ENCODE measurements at regions not wholly inside any gene's neighbourhood (a gene's known extent, or its start where the extent isn't known, plus 50 kb on each side); places are given as distances from the start of the nearest gene placed in this dataset.
"Not testable (repeated sequence)": the region's sequence is repeated elsewhere in the genome, so short reads cannot be mapped to it uniquely, and the experiment has no call there.

DNA sequence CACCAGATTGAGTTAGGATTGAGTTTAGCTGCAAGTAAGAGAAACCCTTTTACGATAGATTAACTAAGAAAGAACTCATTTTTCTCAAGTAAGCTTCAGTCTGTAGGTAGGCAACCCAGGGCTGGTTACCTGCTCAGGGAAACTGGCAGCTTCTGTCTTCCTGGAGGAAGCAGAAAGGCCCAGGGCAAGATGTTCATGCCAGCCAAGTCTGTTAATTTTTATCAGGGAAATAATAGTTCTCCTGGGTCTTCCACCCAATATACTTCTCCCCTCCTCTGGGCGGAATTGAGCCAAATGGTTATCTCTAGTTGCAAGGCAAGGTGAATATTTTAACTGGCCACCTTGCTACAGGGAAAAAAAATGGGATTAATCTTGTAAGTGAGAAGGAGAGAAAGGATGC is 98.2 kb downstream of the UTRN start:
- no peak for TF ChIP-seq ZFX (IDR thresholded peaks at IDR 0.05)
- TF ChIP-seq, protein P1, sequence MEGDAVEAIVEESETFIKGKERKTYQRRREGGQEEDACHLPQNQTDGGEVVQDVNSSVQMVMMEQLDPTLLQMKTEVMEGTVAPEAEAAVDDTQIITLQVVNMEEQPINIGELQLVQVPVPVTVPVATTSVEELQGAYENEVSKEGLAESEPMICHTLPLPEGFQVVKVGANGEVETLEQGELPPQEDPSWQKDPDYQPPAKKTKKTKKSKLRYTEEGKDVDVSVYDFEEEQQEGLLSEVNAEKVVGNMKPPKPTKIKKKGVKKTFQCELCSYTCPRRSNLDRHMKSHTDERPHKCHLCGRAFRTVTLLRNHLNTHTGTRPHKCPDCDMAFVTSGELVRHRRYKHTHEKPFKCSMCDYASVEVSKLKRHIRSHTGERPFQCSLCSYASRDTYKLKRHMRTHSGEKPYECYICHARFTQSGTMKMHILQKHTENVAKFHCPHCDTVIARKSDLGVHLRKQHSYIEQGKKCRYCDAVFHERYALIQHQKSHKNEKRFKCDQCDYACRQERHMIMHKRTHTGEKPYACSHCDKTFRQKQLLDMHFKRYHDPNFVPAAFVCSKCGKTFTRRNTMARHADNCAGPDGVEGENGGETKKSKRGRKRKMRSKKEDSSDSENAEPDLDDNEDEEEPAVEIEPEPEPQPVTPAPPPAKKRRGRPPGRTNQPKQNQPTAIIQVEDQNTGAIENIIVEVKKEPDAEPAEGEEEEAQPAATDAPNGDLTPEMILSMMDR (conservative IDR thresholded peaks at IDR 0.05) = no peak
- peak overlapping the region; percentile 70 for H3K27ac ChIP-seq

DNA sequence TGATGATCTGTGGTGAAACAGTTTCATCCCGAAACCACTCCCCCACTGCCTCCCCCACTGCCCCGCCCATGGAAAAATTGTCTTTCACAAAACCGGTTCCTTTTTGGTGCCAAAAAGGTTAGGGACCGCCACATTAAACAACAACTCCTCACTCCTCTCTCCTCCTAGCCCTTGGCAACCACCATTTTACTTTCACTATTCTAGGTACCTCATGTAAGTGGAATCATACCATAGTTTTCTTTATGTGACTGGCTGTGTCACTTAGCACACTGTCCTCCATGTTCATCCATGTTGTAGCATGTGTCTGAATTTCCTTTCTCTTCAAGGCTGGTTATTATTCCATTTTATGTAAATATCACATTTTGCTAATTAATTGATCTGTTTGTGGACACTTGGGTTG is 99.3 kb downstream of the UTRN start:
- H3K27ac ChIP-seq = peak overlapping the region; percentile 25; the same call in 1 of the 2 replicates
- TF ChIP-seq, protein P1 (conservative IDR thresholded peaks at IDR 0.05) = no peak
- no peak for TF ChIP-seq ZFX (IDR thresholded peaks at IDR 0.05)

DNA sequence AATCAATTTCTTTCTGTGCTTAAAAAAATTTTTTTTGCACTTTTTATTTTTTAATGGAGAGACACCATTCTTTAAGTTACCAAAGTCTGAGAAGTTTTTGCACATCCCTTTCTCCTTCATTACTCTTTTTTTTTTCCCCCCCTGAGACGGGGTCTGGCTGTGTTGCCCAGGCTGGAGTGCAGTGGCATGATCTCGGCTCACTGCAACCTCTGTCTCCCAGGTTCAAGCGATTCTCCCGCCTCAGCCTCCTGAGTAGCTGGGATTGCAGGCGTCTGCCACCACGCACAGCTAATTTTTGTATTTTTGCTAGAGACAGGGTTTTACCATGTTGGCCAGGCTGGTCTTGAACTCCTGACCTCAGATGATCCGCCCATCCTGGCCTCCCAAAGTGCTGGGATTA is 104.3 kb downstream of the UTRN start:
- H3K27ac ChIP-seq = not testable (repeated sequence)

DNA sequence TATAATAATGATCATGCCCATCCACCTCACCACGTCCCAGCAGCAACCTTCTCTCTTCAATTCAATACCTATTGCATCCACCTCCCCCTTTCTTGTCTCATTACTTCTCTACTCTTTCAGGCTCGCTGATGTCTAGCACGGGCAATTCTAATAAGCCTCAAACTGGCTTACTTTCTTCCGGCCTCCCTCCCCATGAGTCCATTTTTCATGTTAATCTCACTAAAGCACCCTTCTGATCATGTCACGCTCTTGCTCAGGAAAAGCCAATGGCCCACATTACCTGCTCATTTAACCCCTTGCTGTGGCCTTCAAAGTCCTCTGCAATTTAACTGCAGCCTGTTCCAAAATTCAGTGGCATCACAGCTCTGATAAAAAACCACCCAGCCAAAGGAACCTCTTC is 105.1 kb downstream of the UTRN start:
- TF ChIP-seq, protein P1 (conservative IDR thresholded peaks at IDR 0.05) = no peak
- no peak for TF ChIP-seq ZFX (IDR thresholded peaks at IDR 0.05)
- H3K27ac ChIP-seq = no peak overlapping the region

DNA sequence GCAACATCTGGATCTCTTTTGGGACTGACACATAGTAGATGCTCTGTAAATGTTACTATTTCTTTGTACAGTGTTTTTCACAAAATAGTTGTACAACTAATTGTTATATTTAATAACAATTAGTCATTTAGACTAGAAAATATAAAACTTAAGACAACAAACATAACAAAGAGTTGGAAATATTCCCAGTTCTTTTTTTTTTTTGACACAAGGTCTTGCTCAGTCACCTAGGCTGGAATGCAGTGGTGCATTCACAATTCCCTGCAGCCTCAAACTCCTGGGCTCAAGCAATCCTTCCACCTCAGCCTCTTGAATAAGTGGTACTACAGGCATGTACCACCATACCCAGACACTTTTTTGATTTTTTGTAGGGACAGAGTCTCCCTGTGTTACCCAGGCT is 105.8 kb downstream of the UTRN start:
- no peak overlapping the region for H3K27ac ChIP-seq
- TF ChIP-seq, protein P1 (conservative IDR thresholded peaks at IDR 0.05) = no peak
- TF ChIP-seq ZFX (IDR thresholded peaks at IDR 0.05) = no peak

DNA sequence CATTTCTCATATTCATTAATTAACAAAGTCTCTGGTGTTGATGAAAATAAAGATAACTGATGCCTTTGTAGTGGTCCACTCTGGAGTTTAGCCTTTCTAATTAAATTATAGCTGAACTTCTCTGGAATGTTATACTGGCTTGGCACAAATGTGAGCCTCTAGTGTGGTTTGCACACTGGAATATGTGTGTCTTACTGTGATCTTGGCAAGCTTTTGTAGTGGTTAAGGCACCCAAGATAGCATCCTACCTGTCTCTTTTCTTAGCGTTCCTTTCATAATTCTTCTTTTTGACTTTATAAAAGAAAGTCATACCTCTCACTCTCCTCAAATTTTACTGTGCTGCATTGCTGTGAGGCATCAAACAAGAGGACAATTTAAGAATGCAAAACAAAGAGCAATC is 107.4 kb downstream of the UTRN start:
- no peak overlapping the region for H3K27ac ChIP-seq
- TF ChIP-seq, protein P1 (conservative IDR thresholded peaks at IDR 0.05) = no peak
- TF ChIP-seq ZFX (IDR thresholded peaks at IDR 0.05) = no peak

DNA sequence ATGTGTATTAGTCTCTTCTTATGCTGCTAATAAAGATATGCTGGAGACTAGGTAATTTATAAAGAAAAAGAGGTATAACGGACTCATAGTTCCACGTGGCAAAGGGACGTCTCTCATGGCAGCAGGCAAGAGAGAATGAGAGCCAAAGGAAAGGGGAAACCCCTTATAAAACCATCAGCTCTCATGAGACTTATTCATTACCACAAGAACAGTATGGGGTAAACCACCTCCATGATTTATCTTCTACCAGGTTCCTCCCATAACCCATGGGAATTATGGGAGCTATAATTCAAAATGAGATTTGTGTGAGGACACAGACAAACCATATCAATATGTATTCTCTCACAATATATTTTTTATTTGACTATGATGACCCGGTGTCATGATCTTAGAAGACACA is 109.1 kb downstream of the UTRN start:
- H3K27ac ChIP-seq = no peak overlapping the region
- TF ChIP-seq, protein P1 (conservative IDR thresholded peaks at IDR 0.05) = no peak
- no peak for TF ChIP-seq ZFX (IDR thresholded peaks at IDR 0.05)

DNA sequence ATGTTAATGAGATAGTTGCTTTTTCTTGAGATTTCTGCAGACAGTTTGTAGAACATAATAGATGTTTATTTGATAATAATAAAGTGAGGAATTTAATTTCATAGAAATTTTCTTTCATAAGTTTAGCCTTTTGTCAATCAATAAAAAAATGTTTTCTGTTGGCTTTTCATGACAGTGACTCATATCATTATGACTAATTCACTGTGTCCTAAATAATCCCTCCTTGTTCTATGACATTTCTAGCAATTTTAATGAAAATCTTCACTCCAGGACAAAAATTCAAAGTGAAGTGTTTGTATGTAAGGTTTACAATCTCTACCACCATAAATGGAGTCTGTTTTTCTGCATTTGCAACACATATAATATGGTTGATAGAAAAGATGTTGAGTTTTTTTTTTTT is 109.9 kb downstream of the UTRN start:
- TF ChIP-seq, protein P1 (conservative IDR thresholded peaks at IDR 0.05) = no peak
- TF ChIP-seq ZFX (IDR thresholded peaks at IDR 0.05) = no peak
- no peak overlapping the region for H3K27ac ChIP-seq

All from C4-2B (cell line).